OCI-M2 (cell line): ENCODE measurements at regions not wholly inside any gene's neighbourhood (a gene's known extent, or its start where the extent isn't known, plus 50 kb on each side); places are given as distances from the start of the nearest gene placed in this dataset.

Source experiments
- DNase-seq: peaks from one replicate; lab custom pipeline; 2025; ENCODE audit not compliant: unreplicated experiment; lab: John Stamatoyannopoulos, UW

- no peak for DNase-seq
These were observed 100.0 kb upstream of the PCDH9 start for GRCh38 chr13:67330149-67330548.

- DNase-seq: no peak
These were observed 98.8 kb upstream of the PCDH9 start for GRCh38 chr13:67328895-67329294.

GRCh38 chr13:67318860-67319259 lies 88.7 kb upstream of the PCDH9 start:
- no peak for DNase-seq

- DNase-seq: no peak
These were observed 88.3 kb upstream of the PCDH9 start for GRCh38 chr13:67318398-67318797.

- DNase-seq: no peak
These were observed 84.3 kb upstream of the PCDH9 start for GRCh38 chr13:67314405-67314804.

- DNase-seq: no peak
These were observed 78.1 kb upstream of the PCDH9 start for GRCh38 chr13:67308004-67308772.

- DNase-seq: no peak
These were observed 76.6 kb upstream of the PCDH9 start for GRCh38 chr13:67306742-67307141.

GRCh38 chr13:67303661-67304333 lies 73.7 kb upstream of the PCDH9 start:
- no peak for DNase-seq

GRCh38 chr13:67299751-67300150 lies 69.6 kb upstream of the PCDH9 start:
- DNase-seq: no peak

GRCh38 chr13:67299072-67299635 lies 69.0 kb upstream of the PCDH9 start:
- DNase-seq: no peak

GRCh38 chr13:67298297-67298696 lies 68.2 kb upstream of the PCDH9 start:
- DNase-seq: no peak

GRCh38 chr13:67296511-67296910 lies 66.4 kb upstream of the PCDH9 start:
- no peak for DNase-seq

- no peak for DNase-seq
These were observed 62.8 kb upstream of the PCDH9 start for GRCh38 chr13:67292886-67293285.

GRCh38 chr13:67285611-67286010 lies 55.5 kb upstream of the PCDH9 start:
- DNase-seq: no peak

GRCh38 chr13:67283637-67284036 lies 53.5 kb upstream of the PCDH9 start:
- DNase-seq: no peak

GRCh38 chr13:67281466-67281865 lies 51.3 kb upstream of the PCDH9 start:
- no peak for DNase-seq
